ENCODE measurements at regions not wholly inside any gene's neighbourhood (a gene's known extent, or its start where the extent isn't known, plus 50 kb on each side); places are given as distances from the start of the nearest gene placed in this dataset.

DNA sequence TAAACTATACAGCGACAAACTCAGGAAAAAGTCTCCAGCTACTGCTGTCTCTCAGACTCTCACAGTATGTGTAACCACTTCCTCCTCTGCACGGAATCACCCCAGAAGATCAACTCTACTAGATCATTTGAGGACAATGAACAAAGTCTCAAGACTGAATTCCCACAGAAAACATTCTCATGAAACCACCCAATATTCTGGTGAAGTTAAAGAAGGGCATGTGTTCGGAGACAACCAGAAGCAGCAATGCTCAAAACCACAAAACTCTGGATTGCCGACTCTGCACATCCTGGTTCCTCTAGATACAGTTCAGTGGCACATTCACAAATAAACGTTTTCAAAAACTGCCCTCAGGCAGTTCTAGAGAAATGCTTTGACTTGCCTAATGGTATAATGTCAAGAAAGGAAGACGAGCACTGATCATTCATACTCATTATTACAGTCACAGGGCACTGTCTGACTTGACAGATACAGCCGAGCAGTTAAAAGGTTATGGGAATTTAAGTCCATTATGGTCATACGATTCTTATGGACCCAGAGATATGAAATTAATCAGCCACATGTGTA, 91.9 kb upstream of the STK17B start:
- no peak overlapping the region for H3K4me3 ChIP-seq (replicated peaks; ENCODE audit: low read depth, low read length)
- no peak for DNase-seq (ENCODE audit: extremely low read depth, low read depth)
- no peak for TF ChIP-seq CTCF (IDR thresholded peaks at IDR 0.05; ENCODE audit: low read depth, low read length, missing control alignments)

- TF ChIP-seq CTCF (IDR thresholded peaks at IDR 0.05; ENCODE audit: low read depth, low read length, missing control alignments) = no peak
- no peak for DNase-seq (ENCODE audit: extremely low read depth, low read depth)
- no peak overlapping the region for H3K4me3 ChIP-seq (replicated peaks; ENCODE audit: low read depth, low read length)
Measured at GRCh38 chr2:196266351-196266750, 95.0 kb upstream of the STK17B start.

DNA sequence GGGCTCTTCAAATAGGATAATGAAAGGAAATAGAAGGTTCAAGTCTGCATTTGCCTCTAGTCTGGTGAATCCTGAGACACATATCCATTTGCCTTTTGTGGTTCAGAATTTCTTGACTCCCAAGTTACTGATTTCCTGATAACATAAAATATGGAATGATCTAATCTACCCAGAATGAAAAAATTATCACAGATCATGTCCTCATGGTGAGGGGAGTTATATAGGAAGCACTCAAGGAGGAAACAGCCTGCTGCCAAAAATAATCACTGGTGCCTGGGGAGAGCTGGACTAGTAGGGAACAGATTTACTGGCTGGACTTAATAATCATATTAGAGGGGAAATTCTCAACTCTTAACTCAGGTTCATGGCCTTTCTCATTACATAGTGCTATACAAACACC, 95.5 kb upstream of the STK17B start:
- TF ChIP-seq CTCF (IDR thresholded peaks at IDR 0.05; ENCODE audit: low read depth, low read length, missing control alignments) = no peak
- DNase-seq (ENCODE audit: extremely low read depth, low read depth) = no peak
- H3K4me3 ChIP-seq (replicated peaks; ENCODE audit: low read depth, low read length) = no peak overlapping the region

DNA sequence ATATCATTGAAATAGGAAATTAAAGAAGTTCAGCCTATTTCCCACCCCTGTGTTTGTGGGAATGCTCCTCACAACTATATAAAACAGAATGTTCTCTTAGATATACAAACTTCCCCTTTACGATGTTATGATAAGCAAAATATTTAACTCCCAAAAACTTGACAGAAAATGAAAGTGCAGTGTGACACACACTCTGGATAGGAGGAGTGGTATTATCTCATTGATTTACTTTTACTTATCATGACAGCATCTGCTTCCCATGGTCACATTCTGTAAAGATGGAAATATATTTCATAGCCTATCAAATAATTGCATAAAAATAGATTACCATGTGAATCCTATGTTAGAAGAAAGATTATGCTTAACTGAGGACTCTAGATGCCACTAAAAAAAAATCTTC, 96.6 kb upstream of the STK17B start:
- TF ChIP-seq CTCF (IDR thresholded peaks at IDR 0.05; ENCODE audit: low read depth, low read length, missing control alignments) = no peak
- no peak for DNase-seq (ENCODE audit: extremely low read depth, low read depth)
- H3K4me3 ChIP-seq (replicated peaks; ENCODE audit: low read depth, low read length) = no peak overlapping the region

- DNase-seq (ENCODE audit: extremely low read depth, low read depth) = no peak
- no peak for TF ChIP-seq CTCF (IDR thresholded peaks at IDR 0.05; ENCODE audit: low read depth, low read length, missing control alignments)
- H3K4me3 ChIP-seq (replicated peaks; ENCODE audit: low read depth, low read length) = no peak overlapping the region
Measured at GRCh38 chr2:196268538-196269338, 97.4 kb upstream of the STK17B start.

- no peak for TF ChIP-seq CTCF (IDR thresholded peaks at IDR 0.05; ENCODE audit: low read depth, low read length, missing control alignments)
- no peak for DNase-seq (ENCODE audit: extremely low read depth, low read depth)
- H3K4me3 ChIP-seq (replicated peaks; ENCODE audit: low read depth, low read length) = no peak overlapping the region
Measured at GRCh38 chr2:196271795-196272194, 100.4 kb upstream of the STK17B start.

All from HFF-Myc (cell line).